ENCODE measurements at regions not wholly inside any gene's neighbourhood (a gene's known extent, or its start where the extent isn't known, plus 50 kb on each side); places are given as distances from the start of the nearest gene placed in this dataset.

- TF ChIP-seq EZH2 (optimal IDR thresholded peaks at IDR 0.05; ENCODE audit: low read depth, low read length), result no peak
- no peak for TF ChIP-seq CTCF (IDR thresholded peaks at IDR 0.05; ENCODE audit: low read length)
- no peak for TF ChIP-seq EZH2phosphoT487 (IDR thresholded peaks at IDR 0.05; ENCODE audit: low read length)
Observed at GRCh38 chr9:115888131-115888530, 265.5 kb upstream of the PAPPA start.
